ENCODE measurements at regions not wholly inside any gene's neighbourhood (a gene's known extent, or its start where the extent isn't known, plus 50 kb on each side); places are given as distances from the start of the nearest gene placed in this dataset.

DNA sequence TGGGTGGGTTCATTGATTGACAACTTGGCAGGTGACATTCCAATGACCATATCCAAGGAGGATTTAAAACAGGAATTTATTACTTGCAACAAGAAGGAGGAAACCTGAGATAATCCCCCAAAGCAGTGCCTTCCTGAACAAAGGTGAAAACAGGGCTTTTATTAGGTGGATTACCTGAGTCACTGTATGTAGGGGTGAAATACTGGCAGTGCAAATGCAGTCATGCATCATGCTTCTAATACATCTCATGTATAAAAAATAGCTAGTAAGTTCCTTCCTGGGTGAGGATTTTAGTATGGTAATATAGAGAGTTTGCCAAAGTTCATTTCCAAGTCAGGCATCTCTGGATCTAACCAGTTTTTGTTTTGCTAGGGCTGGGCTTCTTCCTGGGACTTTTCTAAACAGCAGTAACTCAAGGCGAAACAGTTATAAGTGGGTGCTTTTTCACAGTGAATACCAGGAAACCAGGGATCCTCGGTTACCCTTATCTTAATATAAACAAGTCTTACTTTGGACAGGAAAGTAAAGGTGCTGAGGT, 583.4 kb upstream of the LRRTM1 start:
- Histone ChIP-seq H3K9me3 (replicated peaks; ENCODE audit: insufficient read depth, low read length) (no peaks in the 10 kb centered on the region), H4K20me1 (ENCODE audit: insufficient read depth, low read length) (no peaks in the 10 kb centered on the region), H3K9me2 (replicated peaks; ENCODE audit: insufficient read depth, low read length) (no peaks in the 10 kb centered on the region), H3K4me3 (ENCODE audit: low read length) (no peak overlapping the region), H3K27ac (ENCODE audit: low read length) (no peak overlapping the region), H2AFZ (ENCODE audit: low read length) (no peak overlapping the region), H3F3A (ENCODE audit: insufficient read depth, low read length) (no peaks in the 10 kb centered on the region), H3K79me2 (ENCODE audit: low read length) (no peaks in the 10 kb centered on the region), H3K4me1 (ENCODE audit: low read length) (no peaks in the 10 kb centered on the region), H3K4me2 (ENCODE audit: low read depth, low read length) (no peak overlapping the region), H3K36me3 (replicated peaks; ENCODE audit: insufficient read depth, low read length) (no peaks in the 10 kb centered on the region), H3K27me3 (replicated peaks; ENCODE audit: insufficient read depth, low read length) (no peaks in the 10 kb centered on the region), H3K9ac (ENCODE audit: low read length) (no peak overlapping the region)
- no peak for DNase-seq
- TF ChIP-seq CTCF (IDR thresholded peaks at IDR 0.05; ENCODE audit: low read length) (no peak), EZH2phosphoT487 (IDR thresholded peaks at IDR 0.05; ENCODE audit: low read length) (no peak), EZH2 (optimal IDR thresholded peaks at IDR 0.05; ENCODE audit: low read depth, low read length) (no peak)

- Histone ChIP-seq H3K4me2 (ENCODE audit: low read depth, low read length) (no peak overlapping the region), H3K9ac (ENCODE audit: low read length) (no peak overlapping the region), H3K36me3 (replicated peaks; ENCODE audit: insufficient read depth, low read length) (no peaks in the 10 kb centered on the region), H3K4me3 (ENCODE audit: low read length) (no peak overlapping the region), H3K4me1 (ENCODE audit: low read length) (no peaks in the 10 kb centered on the region; the same call in 1 of the 2 replicates), H3K27ac (ENCODE audit: low read length) (no peak overlapping the region), H3F3A (ENCODE audit: insufficient read depth, low read length) (no peaks in the 10 kb centered on the region), H4K20me1 (ENCODE audit: insufficient read depth, low read length) (no peaks in the 10 kb centered on the region), H2AFZ (ENCODE audit: low read length) (no peak overlapping the region), H3K27me3 (replicated peaks; ENCODE audit: insufficient read depth, low read length) (no peaks in the 10 kb centered on the region), H3K9me3 (replicated peaks; ENCODE audit: insufficient read depth, low read length) (no peaks in the 10 kb centered on the region), H3K9me2 (replicated peaks; ENCODE audit: insufficient read depth, low read length) (no peaks in the 10 kb centered on the region), H3K79me2 (ENCODE audit: low read length) (no peaks in the 10 kb centered on the region)
- TF ChIP-seq CTCF (IDR thresholded peaks at IDR 0.05; ENCODE audit: low read length) (no peak), EZH2phosphoT487 (IDR thresholded peaks at IDR 0.05; ENCODE audit: low read length) (no peak), EZH2 (optimal IDR thresholded peaks at IDR 0.05; ENCODE audit: low read depth, low read length) (no peak)
- DNase-seq = no peak
Observed at GRCh38 chr2:80874374-80874773, 569.8 kb upstream of the LRRTM1 start.

- Histone ChIP-seq H3K36me3 (replicated peaks; ENCODE audit: insufficient read depth, low read length) (no peaks in the 10 kb centered on the region), H4K20me1 (ENCODE audit: insufficient read depth, low read length) (no peaks in the 10 kb centered on the region), H3K27me3 (replicated peaks; ENCODE audit: insufficient read depth, low read length) (no peaks in the 10 kb centered on the region), H3K9me3 (replicated peaks; ENCODE audit: insufficient read depth, low read length) (no peaks in the 10 kb centered on the region), H3K4me1 (ENCODE audit: low read length) (no peaks in the 10 kb centered on the region; the same call in 1 of the 2 replicates), H3K9ac (ENCODE audit: low read length) (no peak overlapping the region), H3K9me2 (replicated peaks; ENCODE audit: insufficient read depth, low read length) (no peaks in the 10 kb centered on the region), H2AFZ (ENCODE audit: low read length) (no peak overlapping the region), H3K4me3 (ENCODE audit: low read length) (no peak overlapping the region), H3K79me2 (ENCODE audit: low read length) (no peaks in the 10 kb centered on the region), H3F3A (ENCODE audit: insufficient read depth, low read length) (no peaks in the 10 kb centered on the region), H3K4me2 (ENCODE audit: low read depth, low read length) (peak overlapping the region; percentile 18; the same call in 1 of the 2 replicates), H3K27ac (ENCODE audit: low read length) (no peak overlapping the region)
- no peak for DNase-seq
- TF ChIP-seq CTCF (IDR thresholded peaks at IDR 0.05; ENCODE audit: low read length) = no peak
- no peak for TF ChIP-seq EZH2phosphoT487 (IDR thresholded peaks at IDR 0.05; ENCODE audit: low read length)
- TF ChIP-seq EZH2 (optimal IDR thresholded peaks at IDR 0.05; ENCODE audit: low read depth, low read length) = no peak
Observed at GRCh38 chr2:80869858-80870438, 565.4 kb upstream of the LRRTM1 start.
